IMR-90 (cell line): ENCODE measurements at regions not wholly inside any gene's neighbourhood (a gene's known extent, or its start where the extent isn't known, plus 50 kb on each side); places are given as distances from the start of the nearest gene placed in this dataset.

Source experiments
- BHLHE40 ChIP-seq: fragments of 150-350 bp; IDR thresholded peaks from 2 replicates; pipeline ENCODE4 v1.6.1; 2016; ENCODE audit warnings: mild to moderate bottlenecking, low read depth, low read length
- CEBPB ChIP-seq: IDR thresholded peaks from 2 replicates; pipeline ENCODE4 v1.6.1; 2012; ENCODE audit warnings: low read depth, low read length, improper control_type of control experiment
- CHD1 ChIP-seq: IDR thresholded peaks from 2 replicates; pipeline ENCODE4 v1.6.1; 2012; ENCODE audit warnings: low read depth, low read length, improper control_type of control experiment
- MAFK ChIP-seq: IDR thresholded peaks from 2 replicates; pipeline ENCODE4 v1.6.1; 2012; ENCODE audit warnings: low read depth, low read length, improper control_type of control experiment
- MAZ ChIP-seq: IDR thresholded peaks from 2 replicates; pipeline ENCODE4 v1.6.1; 2012; ENCODE audit warnings: low read depth, mild to moderate bottlenecking, low read length, improper control_type of control experiment, moderate library complexity, borderline replicate concordance
- MXI1 ChIP-seq: IDR thresholded peaks from 2 replicates; pipeline ENCODE4 v1.6.1; 2012; ENCODE audit warnings: low read depth, mild to moderate bottlenecking, low read length, moderate library complexity, borderline replicate concordance
- NFE2L2 ChIP-seq: fragments of 150-350 bp; IDR thresholded peaks from 2 replicates; pipeline ENCODE4 v1.6.1; 2016; ENCODE audit warnings: low read depth, mild to moderate bottlenecking, low read length
- POLR2A ChIP-seq: IDR thresholded peaks from 2 replicates; pipeline ENCODE4 v1.6.1; 2012; ENCODE audit warnings: mild to moderate bottlenecking, low read depth, low read length
- RAD21 ChIP-seq: IDR thresholded peaks from 2 replicates; pipeline ENCODE4 v1.6.1; 2012; ENCODE audit warnings: low read length, improper control_type of control experiment
- RCOR1 ChIP-seq: IDR thresholded peaks from 2 replicates; pipeline ENCODE4 v1.6.1; 2012; ENCODE audit warnings: mild to moderate bottlenecking, low read length, improper control_type of control experiment; ENCODE audit not compliant: insufficient replicate concordance
- RFX5 ChIP-seq: IDR thresholded peaks from 2 replicates; pipeline ENCODE4 v1.8.0; 2012; ENCODE audit warnings: low read depth, mild to moderate bottlenecking, low read length, moderate library complexity
- SMC3 ChIP-seq: fragments of 150-350 bp; IDR thresholded peaks from 2 replicates; pipeline ENCODE4 v1.6.1; 2016; ENCODE audit warnings: low read depth, mild to moderate bottlenecking, antibody characterized with exemption, low read length, moderate library complexity
- USF2 ChIP-seq: fragments of 150-350 bp; IDR thresholded peaks from 2 replicates; pipeline ENCODE4 v1.6.1; 2017; ENCODE audit warnings: mild to moderate bottlenecking, antibody characterized with exemption, low read length, low read depth
- TF ChIP-seq, protein P1 (sequence below): conservative IDR thresholded peaks from 2 replicates; pipeline ENCODE4 v1.5.1; 2012; ENCODE audit warnings: mild to moderate bottlenecking, low read depth, low read length, improper control_type of control experiment

- TF ChIP-seq RFX5 = no peak
- TF ChIP-seq RCOR1 = no peak
- no peak for TF ChIP-seq POLR2A
- TF ChIP-seq, protein P1, sequence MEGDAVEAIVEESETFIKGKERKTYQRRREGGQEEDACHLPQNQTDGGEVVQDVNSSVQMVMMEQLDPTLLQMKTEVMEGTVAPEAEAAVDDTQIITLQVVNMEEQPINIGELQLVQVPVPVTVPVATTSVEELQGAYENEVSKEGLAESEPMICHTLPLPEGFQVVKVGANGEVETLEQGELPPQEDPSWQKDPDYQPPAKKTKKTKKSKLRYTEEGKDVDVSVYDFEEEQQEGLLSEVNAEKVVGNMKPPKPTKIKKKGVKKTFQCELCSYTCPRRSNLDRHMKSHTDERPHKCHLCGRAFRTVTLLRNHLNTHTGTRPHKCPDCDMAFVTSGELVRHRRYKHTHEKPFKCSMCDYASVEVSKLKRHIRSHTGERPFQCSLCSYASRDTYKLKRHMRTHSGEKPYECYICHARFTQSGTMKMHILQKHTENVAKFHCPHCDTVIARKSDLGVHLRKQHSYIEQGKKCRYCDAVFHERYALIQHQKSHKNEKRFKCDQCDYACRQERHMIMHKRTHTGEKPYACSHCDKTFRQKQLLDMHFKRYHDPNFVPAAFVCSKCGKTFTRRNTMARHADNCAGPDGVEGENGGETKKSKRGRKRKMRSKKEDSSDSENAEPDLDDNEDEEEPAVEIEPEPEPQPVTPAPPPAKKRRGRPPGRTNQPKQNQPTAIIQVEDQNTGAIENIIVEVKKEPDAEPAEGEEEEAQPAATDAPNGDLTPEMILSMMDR = no peak
- no peak for TF ChIP-seq RAD21
- no peak for TF ChIP-seq MAFK
- TF ChIP-seq MXI1 = no peak
- TF ChIP-seq USF2 = no peak
- TF ChIP-seq BHLHE40 = no peak
- TF ChIP-seq CEBPB = no peak
- no peak for TF ChIP-seq MAZ
- no peak for TF ChIP-seq NFE2L2
- TF ChIP-seq SMC3 = no peak
- TF ChIP-seq CHD1 = no peak
Measured at GRCh38 chr3:118272991-118273390, 761.7 kb downstream of the IGSF11 start.
